HEK293T (cell line): ENCODE measurements at regions not wholly inside any gene's neighbourhood (a gene's known extent, or its start where the extent isn't known, plus 50 kb on each side); places are given as distances from the start of the nearest gene placed in this dataset.

Experiments
- CTCF ChIA-PET: fragments of 350-600 bp; formaldehyde crosslinking; extraction: SDS; loops from one replicate; lab custom pipeline; 2021; ENCODE audit warnings: antibody characterized with exemption, inconsistent platforms; lab: Yijun Ruan, JAX
- POLR2A ChIA-PET: fragments of 350-600 bp; formaldehyde crosslinking; extraction: SDS; loops from one replicate; lab custom pipeline; 2020; ENCODE audit warnings: antibody characterized with exemption, inconsistent platforms; lab: Yijun Ruan, JAX
- DNase-seq: peaks from one replicate; pipeline ENCODE4 v3.0.0; 2012; ENCODE audit warnings: mixed read lengths; ENCODE audit errors: extremely low spot score
- ARNT ChIP-seq: fragments of 450-650 bp; IDR thresholded peaks from 2 replicates; pipeline ENCODE4 v1.6.1; 2017; ENCODE audit warnings: mild to moderate bottlenecking
- BHLHE40 ChIP-seq: fragments of 450-650 bp; IDR thresholded peaks from 2 replicates; pipeline ENCODE4 v1.6.1; 2016; ENCODE audit warnings: mild to moderate bottlenecking, moderate library complexity, borderline replicate concordance
- CTBP1 ChIP-seq: fragments of 450-650 bp; IDR thresholded peaks from 2 replicates; pipeline ENCODE4 v1.6.1; 2016; ENCODE audit warnings: borderline replicate concordance
- ELF4 ChIP-seq: fragments of 450-650 bp; IDR thresholded peaks from 2 replicates; pipeline ENCODE4 v1.6.1; 2017; ENCODE audit warnings: antibody characterized with exemption
- FOXA1 ChIP-seq: fragments of 450-650 bp; IDR thresholded peaks from 2 replicates; pipeline ENCODE4 v1.6.1; 2016; ENCODE audit warnings: mild to moderate bottlenecking
- FOXK2 ChIP-seq: fragments of 450-650 bp; IDR thresholded peaks from 2 replicates; pipeline ENCODE4 v1.6.1; 2016; ENCODE audit warnings: mild to moderate bottlenecking
- FOXM1 ChIP-seq: fragments of 450-650 bp; IDR thresholded peaks from 2 replicates; pipeline ENCODE4 v1.6.1; 2017; ENCODE audit warnings: mild to moderate bottlenecking, borderline replicate concordance
- HDGF ChIP-seq: fragments of 450-650 bp; IDR thresholded peaks from 2 replicates; pipeline ENCODE4 v1.6.1; 2017; ENCODE audit warnings: antibody characterized with exemption, borderline replicate concordance
- L3MBTL2 ChIP-seq: fragments of 450-650 bp; conservative IDR thresholded peaks from 2 replicates; pipeline ENCODE4 v1.6.1; 2016; ENCODE audit warnings: mild to moderate bottlenecking
- LEF1 ChIP-seq: fragments of 450-650 bp; IDR thresholded peaks from 2 replicates; pipeline ENCODE4 v1.6.1; 2017; ENCODE audit warnings: mild to moderate bottlenecking, borderline replicate concordance
- NFRKB ChIP-seq: fragments of 450-650 bp; IDR thresholded peaks from 2 replicates; pipeline ENCODE4 v1.6.1; 2016; ENCODE audit warnings: mild to moderate bottlenecking, moderate library complexity
- SP1 ChIP-seq: fragments of 450-650 bp; IDR thresholded peaks from 2 replicates; pipeline ENCODE4 v1.6.1; 2017
- SUZ12 ChIP-seq: fragments of 450-650 bp; IDR thresholded peaks from 2 replicates; pipeline ENCODE4 v1.6.1; 2016; ENCODE audit warnings: mild to moderate bottlenecking
- TARDBP ChIP-seq: fragments of 450-650 bp; IDR thresholded peaks from 2 replicates; pipeline ENCODE4 v1.6.1; 2016
- ZNF384 ChIP-seq: fragments of 450-650 bp; IDR thresholded peaks from 2 replicates; pipeline ENCODE4 v1.6.1; 2016
- TF ChIP-seq, protein P1 (sequence below): fragments of 450-650 bp; IDR thresholded peaks from 2 replicates; pipeline ENCODE4 v1.6.1; 2016

DNA sequence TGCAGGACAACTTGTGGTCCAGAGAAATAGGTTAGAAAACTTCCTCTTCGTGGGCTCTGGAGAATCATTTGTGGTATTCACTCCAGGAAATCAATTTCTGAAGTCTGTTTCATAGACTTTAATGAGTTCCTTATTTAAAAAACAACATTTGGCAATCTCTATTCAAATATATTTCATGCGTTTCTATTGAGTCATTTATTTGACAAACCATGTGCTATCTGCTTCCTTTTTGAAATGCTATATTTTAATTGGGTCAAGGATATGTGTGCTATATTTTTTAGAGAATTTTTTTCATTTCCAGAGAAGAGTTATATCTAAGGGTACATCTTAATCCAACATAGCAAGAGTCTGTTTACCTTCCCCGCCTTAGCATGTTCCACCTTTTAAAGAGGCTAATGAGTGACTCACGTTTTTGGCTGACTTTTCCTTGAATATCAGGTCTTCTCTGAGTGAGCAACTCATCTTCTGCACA is 252.4 kb upstream of the EGLN3 start:
- ChIA-PET CTCF (no interaction called here), POLR2A (no interaction called here)
- no peak for DNase-seq
- TF ChIP-seq FOXK2 = no peak
- TF ChIP-seq HDGF = no peak
- no peak for TF ChIP-seq TARDBP
- no peak for TF ChIP-seq SP1
- no peak for TF ChIP-seq FOXA1
- TF ChIP-seq BHLHE40 = no peak
- TF ChIP-seq NFRKB = no peak
- no peak for TF ChIP-seq CTBP1
- no peak for TF ChIP-seq FOXM1
- TF ChIP-seq LEF1 = no peak

- CTCF ChIA-PET = no interaction called here
Measured at GRCh38 chr14:34201909-34202637, 251.2 kb upstream of the EGLN3 start.

GRCh38 chr14:34199585-34199984 is 248.7 kb upstream of the EGLN3 start:
- CTCF ChIA-PET = no interaction called here
- no peak for TF ChIP-seq FOXM1
- no peak for TF ChIP-seq ZNF384
- TF ChIP-seq FOXK2 = no peak

More at GRCh38 chr14:34201909-34202637, 251.2 kb upstream of the EGLN3 start:
- POLR2A ChIA-PET = no interaction called here
- no peak for DNase-seq
- TF ChIP-seq LEF1 (no peak), FOXA1 (no peak), ARNT (no peak), HDGF (no peak), ELF4 (no peak), BHLHE40 (no peak), ZNF384 (no peak), NFRKB (no peak), TARDBP (no peak), L3MBTL2 (no peak)
- TF ChIP-seq, protein P1, sequence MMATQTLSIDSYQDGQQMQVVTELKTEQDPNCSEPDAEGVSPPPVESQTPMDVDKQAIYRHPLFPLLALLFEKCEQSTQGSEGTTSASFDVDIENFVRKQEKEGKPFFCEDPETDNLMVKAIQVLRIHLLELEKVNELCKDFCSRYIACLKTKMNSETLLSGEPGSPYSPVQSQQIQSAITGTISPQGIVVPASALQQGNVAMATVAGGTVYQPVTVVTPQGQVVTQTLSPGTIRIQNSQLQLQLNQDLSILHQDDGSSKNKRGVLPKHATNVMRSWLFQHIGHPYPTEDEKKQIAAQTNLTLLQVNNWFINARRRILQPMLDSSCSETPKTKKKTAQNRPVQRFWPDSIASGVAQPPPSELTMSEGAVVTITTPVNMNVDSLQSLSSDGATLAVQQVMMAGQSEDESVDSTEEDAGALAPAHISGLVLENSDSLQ = no peak

DNA sequence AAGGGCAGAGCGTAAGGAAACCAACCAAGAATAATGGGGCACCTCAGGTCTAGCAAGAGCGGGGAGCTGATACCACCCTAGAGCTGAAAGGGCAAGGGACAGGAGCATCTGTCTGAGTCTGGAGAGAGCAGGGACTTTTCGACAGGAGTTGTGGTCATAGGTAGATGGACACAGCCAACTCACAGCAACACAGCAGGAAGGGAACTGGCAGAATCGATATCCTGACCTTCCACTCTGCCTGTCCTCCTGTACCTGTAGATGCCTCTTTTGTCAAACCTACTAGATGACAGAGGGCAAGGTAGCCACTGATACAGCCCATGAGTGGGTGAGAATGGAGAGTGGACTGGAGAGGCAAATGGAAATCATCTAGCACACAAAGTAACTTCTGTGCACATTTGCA is 247.2 kb upstream of the EGLN3 start:
- ChIA-PET CTCF (no interaction called here), POLR2A (no interaction called here)
- TF ChIP-seq FOXM1 (no peak), LEF1 (no peak), ELF4 (no peak), HDGF (no peak), CTBP1 (no peak), BHLHE40 (no peak), ZNF384 (no peak), SUZ12 (no peak)
- no peak for DNase-seq

More at GRCh38 chr14:34199585-34199984, 248.7 kb upstream of the EGLN3 start:
- POLR2A ChIA-PET = no interaction called here
- no peak for DNase-seq

- CTCF ChIA-PET = interaction anchor here (0.7 kb wide), 1 partner anchor 167 kb away, joined by 3 read pairs; no protein-coding TSS in a partner anchor
Measured at GRCh38 chr14:34195964-34196363, 245.1 kb upstream of the EGLN3 start.

GRCh38 chr14:34190717-34191116 is 239.8 kb upstream of the EGLN3 start:
- ChIA-PET POLR2A (no interaction called here), CTCF (no interaction called here)
- DNase-seq = no peak
- TF ChIP-seq, protein P1 = no peak
- no peak for TF ChIP-seq BHLHE40
- TF ChIP-seq ARNT = no peak
- no peak for TF ChIP-seq TARDBP
- no peak for TF ChIP-seq FOXM1

More at GRCh38 chr14:34195964-34196363, 245.1 kb upstream of the EGLN3 start:
- DNase-seq = no peak
- no peak for TF ChIP-seq ELF4
- no peak for TF ChIP-seq BHLHE40
- TF ChIP-seq FOXM1 = no peak
- no peak for TF ChIP-seq FOXA1
- no peak for TF ChIP-seq SUZ12
- no peak for TF ChIP-seq ZNF384
- no peak for TF ChIP-seq FOXK2
- no peak for TF ChIP-seq L3MBTL2
- TF ChIP-seq, protein P1 = no peak
- TF ChIP-seq NFRKB = no peak
- no peak for TF ChIP-seq LEF1
- no peak for TF ChIP-seq CTBP1
- TF ChIP-seq ARNT = no peak
- no peak for TF ChIP-seq TARDBP
- TF ChIP-seq SP1 = no peak
- POLR2A ChIA-PET = no interaction called here

DNA sequence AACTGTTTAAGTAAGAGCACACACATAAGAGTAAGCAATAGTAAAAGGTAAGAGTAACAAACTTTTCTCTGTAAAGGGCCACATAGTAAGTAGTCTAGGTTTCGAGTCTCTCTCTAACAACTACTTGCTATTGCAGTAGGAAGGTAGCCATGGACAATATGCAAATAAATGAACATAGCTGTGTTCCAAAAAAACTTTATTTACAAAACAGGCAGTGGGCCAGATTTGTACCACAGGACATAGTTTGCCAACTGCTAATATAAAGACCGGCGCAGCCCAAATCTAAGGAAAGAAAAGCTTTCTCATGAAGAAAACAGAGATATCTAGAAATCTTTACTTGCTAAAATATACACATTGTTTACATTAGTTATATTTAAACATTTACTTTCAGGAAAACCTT is 239.0 kb upstream of the EGLN3 start:
- no peak for TF ChIP-seq ARNT
- CTCF ChIA-PET = no interaction called here
- DNase-seq = no peak
- POLR2A ChIA-PET = no interaction called here
